A673 (cell line): ENCODE measurements at regions not wholly inside any gene's neighbourhood (a gene's known extent, or its start where the extent isn't known, plus 50 kb on each side); places are given as distances from the start of the nearest gene placed in this dataset.

Experiments used
- CTCF ChIP-seq: fragments of 300-800, 200-600 bp; sonication (generic); conservative IDR thresholded peaks from 2 replicates; pipeline ENCODE4 v1.5.1; 2017; ENCODE audit warnings: low read depth, mild to moderate bottlenecking, antibody characterized with exemption, low read length, moderate library complexity, mixed read lengths
- EZH2 ChIP-seq: fragments of 200-600 bp; sonication (generic); IDR thresholded peaks from 2 replicates; pipeline ENCODE4 v1.6.1; 2017; ENCODE audit warnings: borderline replicate concordance, low read depth, mild to moderate bottlenecking, mixed read lengths, antibody characterized with exemption, low read length; ENCODE audit not compliant: poor library complexity, severe bottlenecking

GRCh38 chr5:29061381-29061780, 2023.0 kb upstream of the CDH9 start:
- TF ChIP-seq CTCF (no peak), EZH2 (no peak)
